ENCODE measurements at regions not wholly inside any gene's neighbourhood (a gene's known extent, or its start where the extent isn't known, plus 50 kb on each side); places are given as distances from the start of the nearest gene placed in this dataset.
A peak's percentile ranks its signal among the peaks of the same experiment; 100 is the strongest.
"Not testable (repeated sequence)": the region's sequence is repeated elsewhere in the genome, so short reads cannot be mapped to it uniquely, and the experiment has no call there.

- no peaks in the 10 kb centered on the region for H3K9me3 Mint-ChIP-seq
These were observed 275.3 kb downstream of the COG6 start for GRCh38 chr13:39930544-39931444.

DNA sequence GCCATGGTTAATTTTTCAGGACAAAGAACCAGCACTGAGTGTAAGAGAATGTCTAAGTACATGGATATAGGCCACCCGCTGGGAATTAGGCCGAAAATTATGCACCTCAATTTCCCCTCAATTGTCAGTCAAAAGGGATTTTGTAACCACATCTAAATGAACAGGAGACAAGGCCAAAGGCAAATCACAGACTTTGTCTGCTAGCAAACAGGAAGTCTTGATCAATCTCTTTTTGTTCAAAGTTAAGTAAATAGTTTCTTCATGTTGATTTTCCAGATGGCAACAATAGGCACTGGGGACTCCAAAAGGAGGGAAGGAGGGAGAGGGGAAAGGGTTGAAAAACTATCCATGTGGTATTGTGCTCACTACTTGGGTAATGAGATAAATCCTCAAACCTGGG, 276.0 kb downstream of the COG6 start:
- H3K27me3 Mint-ChIP-seq (ENCODE audit: low read depth): no peaks in the 10 kb centered on the region
- no peaks in the 10 kb centered on the region for H3K36me3 Mint-ChIP-seq (ENCODE audit: low read depth)
- H3K4me1 Mint-ChIP-seq (ENCODE audit: low read depth): peaks cover 19% of the 10 kb centered on the region
- H3K9me3 Mint-ChIP-seq: no peaks in the 10 kb centered on the region
- H3K4me3 Mint-ChIP-seq: no peak overlapping the region
- no peak for DNase-seq
- H3K27ac Mint-ChIP-seq: no peak overlapping the region
- intact Hi-C loops (cut with micrococcal nuclease): no loop called here
- CTCF ChIA-PET: no interaction called here

More at GRCh38 chr13:39930544-39931444, 275.3 kb downstream of the COG6 start:
- no peak overlapping the region for H3K4me3 Mint-ChIP-seq
- H3K27ac Mint-ChIP-seq: no peak overlapping the region
- peaks cover 19% of the 10 kb centered on the region for H3K4me1 Mint-ChIP-seq (ENCODE audit: low read depth)
- intact Hi-C loops (cut with micrococcal nuclease): no loop called here
- DNase-seq: no peak
- H3K27me3 Mint-ChIP-seq (ENCODE audit: low read depth): no peaks in the 10 kb centered on the region
- H3K36me3 Mint-ChIP-seq (ENCODE audit: low read depth): no peaks in the 10 kb centered on the region
- CTCF ChIA-PET: no interaction called here

DNA sequence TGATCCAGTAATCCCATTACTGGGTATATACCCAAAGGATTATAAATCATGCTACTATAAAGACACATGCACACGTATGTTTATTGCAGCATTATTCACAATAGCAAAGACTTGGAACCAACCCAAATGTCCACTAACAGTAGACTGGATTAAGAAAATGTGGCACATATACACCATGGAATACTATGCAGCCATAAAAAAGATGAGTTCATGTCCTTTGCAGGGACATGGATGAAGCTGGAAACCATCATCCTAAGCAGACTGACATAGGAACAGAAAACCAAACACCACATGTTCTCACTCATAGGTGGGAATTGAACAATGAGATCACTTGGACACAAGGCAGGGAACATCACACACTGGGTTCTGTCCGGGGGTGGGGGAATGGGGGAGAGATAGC, 277.1 kb downstream of the COG6 start:
- H3K36me3 Mint-ChIP-seq (ENCODE audit: low read depth); intact Hi-C loops (cut with micrococcal nuclease); H3K4me3 Mint-ChIP-seq; H3K9me3 Mint-ChIP-seq; H3K27ac Mint-ChIP-seq; H3K27me3 Mint-ChIP-seq (ENCODE audit: low read depth); CTCF ChIA-PET; DNase-seq: not testable (repeated sequence)
- peaks cover 25% of the 10 kb centered on the region for H3K4me1 Mint-ChIP-seq (ENCODE audit: low read depth)

DNA sequence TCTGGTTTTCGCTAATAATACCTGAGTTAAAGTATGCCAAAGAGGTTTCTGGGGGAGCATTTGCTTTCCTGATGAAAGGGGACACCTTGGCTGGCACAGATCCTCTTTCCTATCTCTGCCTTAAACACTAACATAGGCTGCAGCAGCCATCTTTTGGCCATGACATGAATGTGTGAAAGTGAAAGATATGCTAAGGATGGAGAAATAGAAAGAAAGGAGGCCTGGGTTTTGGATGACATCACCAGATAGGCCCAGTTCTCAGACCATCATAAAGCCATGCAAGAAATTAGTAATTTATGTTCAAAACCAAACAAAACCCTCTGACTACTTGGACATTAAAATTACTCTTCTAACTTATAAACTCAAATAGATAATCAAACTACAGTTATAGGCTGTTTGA, 279.7 kb downstream of the COG6 start:
- no peak overlapping the region for H3K27ac Mint-ChIP-seq
- H3K27me3 Mint-ChIP-seq (ENCODE audit: low read depth): no peaks in the 10 kb centered on the region
- no peak overlapping the region for H3K4me3 Mint-ChIP-seq
- DNase-seq: no peak
- H3K4me1 Mint-ChIP-seq (ENCODE audit: low read depth): peaks cover 23% of the 10 kb centered on the region
- H3K9me3 Mint-ChIP-seq: no peaks in the 10 kb centered on the region
- H3K36me3 Mint-ChIP-seq (ENCODE audit: low read depth): no peaks in the 10 kb centered on the region
- CTCF ChIA-PET: no interaction called here
- intact Hi-C loops (cut with micrococcal nuclease): loop anchor here (2.0 kb wide), 2 partner anchors 158 to 250 kb away; no protein-coding TSS in a partner anchor

DNA sequence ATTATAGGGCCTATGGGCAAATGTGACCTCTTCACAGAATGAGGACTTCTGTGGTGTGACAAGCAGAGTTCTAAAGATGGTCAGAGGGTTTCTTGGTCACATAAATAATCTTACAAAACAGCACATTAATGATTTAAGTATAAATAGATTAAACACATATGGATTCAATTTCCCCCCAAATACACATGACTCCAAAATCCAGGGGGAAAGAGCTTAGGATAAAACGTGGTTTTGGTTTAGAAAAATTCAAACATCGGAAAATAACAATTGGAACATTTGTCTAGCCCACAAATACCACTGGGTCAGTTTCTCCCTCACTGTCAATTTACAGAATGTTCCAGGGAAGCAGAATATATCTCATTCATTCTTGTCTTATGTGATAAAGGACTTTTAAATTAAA, 283.1 kb downstream of the COG6 start:
- Mint-ChIP-seq H3K27ac (no peak overlapping the region), H3K27me3 (ENCODE audit: low read depth) (no peaks in the 10 kb centered on the region), H3K4me3 (no peak overlapping the region), H3K4me1 (ENCODE audit: low read depth) (peaks cover 18% of the 10 kb centered on the region), H3K9me3 (no peaks in the 10 kb centered on the region), H3K36me3 (ENCODE audit: low read depth) (no peaks in the 10 kb centered on the region)
- no peak for DNase-seq
- CTCF ChIA-PET: interaction anchor here (0.6 to 6.6 kb wide), 10 partner anchors 15 to 840 kb away, joined by 3 to 67 read pairs (median 3); no protein-coding TSS in a partner anchor
- intact Hi-C loops (cut with micrococcal nuclease): no loop called here

DNA sequence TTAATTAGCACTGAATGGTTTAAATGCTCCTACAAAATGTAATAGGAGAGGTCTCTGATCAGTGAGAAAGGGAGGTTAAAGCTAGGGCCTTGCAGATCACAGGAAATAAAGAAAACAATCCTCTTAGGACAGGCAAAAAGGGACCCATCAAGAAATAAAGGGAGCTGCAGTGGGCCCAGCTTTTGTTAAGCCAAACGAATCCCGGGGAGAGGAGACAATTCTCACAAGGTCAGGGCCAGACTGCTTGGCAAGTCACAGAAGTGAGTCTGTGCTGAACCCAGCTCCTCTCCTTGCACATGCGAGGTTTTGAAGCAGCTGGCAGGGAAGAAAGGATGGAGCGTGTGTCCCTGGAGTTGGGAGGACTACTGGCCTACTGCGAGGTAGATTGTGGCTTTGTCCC, 285.8 kb downstream of the COG6 start:
- DNase-seq: no peak
- no peak overlapping the region for H3K4me3 Mint-ChIP-seq
- no peaks in the 10 kb centered on the region for H3K36me3 Mint-ChIP-seq (ENCODE audit: low read depth)
- CTCF ChIA-PET: interaction anchor here (0.6 to 6.6 kb wide), 11 partner anchors 12 to 741 kb away, joined by 3 to 67 read pairs (median 11); no protein-coding TSS in a partner anchor
- H3K27me3 Mint-ChIP-seq (ENCODE audit: low read depth): no peaks in the 10 kb centered on the region
- intact Hi-C loops (cut with micrococcal nuclease): loop anchor here (5.0 kb wide), 1 partner anchor 126 kb away; no protein-coding TSS in a partner anchor
- no peaks in the 10 kb centered on the region for H3K9me3 Mint-ChIP-seq
- peaks cover 15% of the 10 kb centered on the region for H3K4me1 Mint-ChIP-seq (ENCODE audit: low read depth)
- no peak overlapping the region for H3K27ac Mint-ChIP-seq

DNA sequence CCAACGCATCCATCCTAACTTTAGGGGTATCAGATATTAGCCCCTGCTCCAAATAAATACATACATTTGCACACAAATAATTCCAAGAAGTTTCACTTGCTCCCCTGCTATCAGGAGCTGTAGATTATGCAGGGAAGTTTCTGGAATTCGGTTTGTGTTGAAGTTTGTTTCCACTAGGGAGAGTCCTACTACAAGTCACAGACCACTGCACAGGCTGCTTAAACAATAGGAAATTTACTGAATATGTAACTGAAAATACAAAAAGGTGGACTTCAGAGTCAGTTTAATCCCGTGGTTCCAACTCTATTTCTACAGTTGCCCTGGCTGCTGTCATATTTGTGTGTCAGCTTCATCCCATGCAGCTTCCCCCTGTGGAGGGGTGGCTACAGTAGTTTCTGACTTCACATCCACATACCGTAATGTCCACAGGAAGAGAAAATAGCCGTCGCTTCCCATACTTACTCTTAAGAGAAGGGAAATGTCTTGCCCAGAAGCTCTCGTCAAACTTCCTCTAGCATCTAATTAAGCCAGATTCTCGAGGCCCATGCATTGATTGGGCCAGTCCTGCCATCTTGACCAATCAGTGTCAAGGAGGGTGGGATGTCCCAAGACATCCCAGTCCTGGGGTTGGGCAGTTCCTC, 286.6 kb downstream of the COG6 start:
- peaks cover 13% of the 10 kb centered on the region for H3K4me1 Mint-ChIP-seq (ENCODE audit: low read depth)
- no peaks in the 10 kb centered on the region for H3K9me3 Mint-ChIP-seq
- H3K4me3 Mint-ChIP-seq: no peak overlapping the region
- no peaks in the 10 kb centered on the region for H3K27me3 Mint-ChIP-seq (ENCODE audit: low read depth)
- H3K27ac Mint-ChIP-seq: no peak overlapping the region
- no peak for DNase-seq
- H3K36me3 Mint-ChIP-seq (ENCODE audit: low read depth): no peaks in the 10 kb centered on the region
- CTCF ChIA-PET: interaction anchor here (0.6 to 6.6 kb wide), 34 partner anchors 11 to 835 kb away, joined by 3 to 67 read pairs (median 4); no protein-coding TSS in a partner anchor
- intact Hi-C loops (cut with micrococcal nuclease): loop anchor here (1.0 to 5.0 kb wide), 5 partner anchors 125 to 835 kb away; no protein-coding TSS in a partner anchor

DNA sequence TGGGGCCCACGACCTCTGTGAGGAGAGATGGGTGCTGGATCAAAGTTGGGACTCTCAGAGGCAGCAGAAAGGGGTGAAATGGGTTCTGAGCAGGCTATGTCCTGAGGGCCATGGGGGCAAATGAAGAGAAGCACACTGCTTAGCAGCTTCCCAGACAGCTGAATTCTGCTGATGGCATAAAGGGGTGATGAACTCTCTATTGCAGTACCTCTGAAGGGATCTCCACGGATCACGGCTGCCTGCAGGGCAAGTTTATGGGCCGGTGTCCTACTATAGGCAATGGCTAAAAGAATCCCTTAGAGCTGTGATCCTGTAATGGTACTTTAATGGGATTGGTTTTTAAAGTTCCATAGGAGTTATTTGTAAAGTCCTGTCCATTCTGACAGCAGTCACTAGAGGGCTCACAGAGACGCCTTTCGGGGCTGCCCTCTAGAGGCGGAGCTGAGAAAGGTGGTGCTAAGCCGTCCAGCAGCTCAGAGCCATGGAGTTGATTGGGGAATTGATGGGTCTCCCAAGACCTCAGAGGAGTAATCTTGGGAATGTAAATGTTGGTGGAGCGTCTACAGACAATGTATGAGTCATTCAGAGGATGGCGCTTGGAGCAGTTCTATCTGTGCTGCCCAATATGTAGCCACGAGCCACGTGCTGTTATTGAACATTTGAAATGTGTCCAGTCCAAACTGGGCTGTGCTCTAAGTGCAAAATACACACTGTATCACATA, 287.3 kb downstream of the COG6 start:
- H3K4me3 Mint-ChIP-seq: no peak overlapping the region
- intact Hi-C loops (cut with micrococcal nuclease): loop anchor here (1.0 to 5.0 kb wide), 5 partner anchors 125 to 834 kb away; no protein-coding TSS in a partner anchor
- H3K9me3 Mint-ChIP-seq: no peaks in the 10 kb centered on the region
- no peaks in the 10 kb centered on the region for H3K36me3 Mint-ChIP-seq (ENCODE audit: low read depth)
- H3K27ac Mint-ChIP-seq: no peak overlapping the region
- peaks cover 7% of the 10 kb centered on the region for H3K4me1 Mint-ChIP-seq (ENCODE audit: low read depth)
- CTCF ChIA-PET: interaction anchor here (0.5 to 6.6 kb wide), 38 partner anchors 11 to 835 kb away, joined by 3 to 67 read pairs (median 4); no protein-coding TSS in a partner anchor
- H3K27me3 Mint-ChIP-seq (ENCODE audit: low read depth): no peaks in the 10 kb centered on the region
- DNase-seq: peak; percentile 82

GRCh38 chr13:39943711-39944110, 288.2 kb downstream of the COG6 start:
- Mint-ChIP-seq H3K36me3 (ENCODE audit: low read depth) (no peaks in the 10 kb centered on the region), H3K4me3 (no peak overlapping the region), H3K27me3 (ENCODE audit: low read depth) (no peaks in the 10 kb centered on the region), H3K27ac (no peak overlapping the region), H3K4me1 (ENCODE audit: low read depth) (peaks cover 4% of the 10 kb centered on the region), H3K9me3 (no peaks in the 10 kb centered on the region)
- intact Hi-C loops (cut with micrococcal nuclease): loop anchor here (2.0 to 5.0 kb wide), 3 partner anchors 124 to 833 kb away; no protein-coding TSS in a partner anchor
- no peak for DNase-seq
- CTCF ChIA-PET: interaction anchor here (0.8 to 6.6 kb wide), 14 partner anchors 10 to 739 kb away, joined by 3 to 67 read pairs (median 4); no protein-coding TSS in a partner anchor

- no peaks in the 10 kb centered on the region for H3K36me3 Mint-ChIP-seq (ENCODE audit: low read depth)
- intact Hi-C loops (cut with micrococcal nuclease): no loop called here
- no peaks in the 10 kb centered on the region for H3K9me3 Mint-ChIP-seq
- no peaks in the 10 kb centered on the region for H3K27me3 Mint-ChIP-seq (ENCODE audit: low read depth)
- CTCF ChIA-PET: interaction anchor here (0.9 to 6.6 kb wide), 2 partner anchors 8 to 124 kb away, joined by 4 to 67 read pairs; no protein-coding TSS in a partner anchor
- DNase-seq: no peak
- no peak overlapping the region for H3K4me3 Mint-ChIP-seq
- H3K4me1 Mint-ChIP-seq (ENCODE audit: low read depth): peaks cover 4% of the 10 kb centered on the region
- H3K27ac Mint-ChIP-seq: no peak overlapping the region
These were observed 289.8 kb downstream of the COG6 start for GRCh38 chr13:39945226-39945625.

- CTCF ChIA-PET: no interaction called here
These were observed 291.3 kb downstream of the COG6 start for GRCh38 chr13:39946769-39947168.

DNA sequence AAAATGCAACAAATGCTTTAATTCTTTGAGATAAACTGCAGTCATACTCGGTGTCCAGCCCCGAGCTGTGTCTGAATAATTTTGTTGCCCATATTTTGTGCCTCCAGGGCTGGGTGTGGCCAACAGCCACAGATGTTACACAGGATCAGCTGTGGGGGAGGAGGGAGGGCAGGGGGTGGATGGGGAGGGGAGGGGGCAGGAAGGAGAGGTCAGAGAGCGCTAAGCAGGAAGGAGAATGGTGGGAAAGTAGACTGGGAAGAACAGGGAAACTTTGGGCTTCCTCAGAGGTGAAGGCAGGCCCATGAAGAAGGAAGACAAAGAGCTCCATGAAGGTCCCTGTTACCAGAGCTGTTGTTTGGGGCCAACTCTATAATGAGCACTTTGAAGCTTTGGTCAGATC, 295.8 kb downstream of the COG6 start:
- Mint-ChIP-seq H3K27ac (no peak overlapping the region), H3K36me3 (ENCODE audit: low read depth) (no peaks in the 10 kb centered on the region), H3K27me3 (ENCODE audit: low read depth) (no peaks in the 10 kb centered on the region), H3K4me1 (ENCODE audit: low read depth) (peaks cover 35% of the 10 kb centered on the region), H3K4me3 (no peak overlapping the region), H3K9me3 (no peaks in the 10 kb centered on the region)
- DNase-seq: no peak
- intact Hi-C loops (cut with micrococcal nuclease): no loop called here
- CTCF ChIA-PET: interaction anchor here (1.0 to 6.4 kb wide), 3 partner anchors 9 to 731 kb away, joined by 3 to 67 read pairs (median 5); no protein-coding TSS in a partner anchor

More at GRCh38 chr13:39946769-39947168, 291.3 kb downstream of the COG6 start:
- H3K9me3 Mint-ChIP-seq: no peaks in the 10 kb centered on the region
- no peak for DNase-seq
- intact Hi-C loops (cut with micrococcal nuclease): no loop called here
- no peaks in the 10 kb centered on the region for H3K27me3 Mint-ChIP-seq (ENCODE audit: low read depth)
- no peak overlapping the region for H3K4me3 Mint-ChIP-seq
- no peak overlapping the region for H3K27ac Mint-ChIP-seq
- H3K4me1 Mint-ChIP-seq (ENCODE audit: low read depth): peaks cover 9% of the 10 kb centered on the region
- no peaks in the 10 kb centered on the region for H3K36me3 Mint-ChIP-seq (ENCODE audit: low read depth)
